Lower lobe of right lung (tissue), 2 donors: ENCODE measurements at regions not wholly inside any gene's neighbourhood (a gene's known extent, or its start where the extent isn't known, plus 50 kb on each side); places are given as distances from the start of the nearest gene placed in this dataset.

ENCODE experiments used
- ATAC-seq, 2 donors: fragments of 200-7000 bp; cut with Tn5 transposase; one replicate each; pipeline ENCODE4 v1.9.1; 2020 to 2022; ENCODE audit warnings: mild to moderate bottlenecking in 2 of 2, moderate library complexity in 2 of 2
- DNase-seq: peaks from one replicate; pipeline ENCODE4 v3.0.0-alpha.2; 2020
- H3K27ac ChIP-seq: fragments of 200-600 bp; one replicate; pipeline ENCODE4 v1.8.0; 2022
- H3K27me3 ChIP-seq: fragments of 200-600 bp; one replicate; pipeline ENCODE4 v1.8.0; 2022; ENCODE audit warnings: low read depth
- H3K36me3 ChIP-seq: fragments of 200-600 bp; one replicate; pipeline ENCODE4 v1.8.0; 2022; ENCODE audit warnings: mild to moderate bottlenecking
- H3K4me1 ChIP-seq: fragments of 200-600 bp; one replicate; pipeline ENCODE4 v1.8.0; 2022
- H3K4me3 ChIP-seq: fragments of 200-600 bp; one replicate; pipeline ENCODE4 v1.8.0; 2022; ENCODE audit warnings: mild to moderate bottlenecking
- H3K9me3 ChIP-seq: fragments of 200-600 bp; one replicate; pipeline ENCODE4 v1.8.0; 2022
- intact Hi-C: fragments of 100-400 bp; cut with DNase I; formaldehyde crosslinking; loops from one replicate; pipeline ENCODE4 v1.11.0; 2022
- TF ChIP-seq, protein P1 (sequence below): fragments of 200-600 bp; IDR thresholded peaks from one replicate; pipeline ENCODE4 v1.8.0; 2022; ENCODE audit warnings: antibody characterized with exemption, mild to moderate bottlenecking
- donor health status: DM: no; HTN: yes; CAD: no; lungs with severe emphysema.

DNA sequence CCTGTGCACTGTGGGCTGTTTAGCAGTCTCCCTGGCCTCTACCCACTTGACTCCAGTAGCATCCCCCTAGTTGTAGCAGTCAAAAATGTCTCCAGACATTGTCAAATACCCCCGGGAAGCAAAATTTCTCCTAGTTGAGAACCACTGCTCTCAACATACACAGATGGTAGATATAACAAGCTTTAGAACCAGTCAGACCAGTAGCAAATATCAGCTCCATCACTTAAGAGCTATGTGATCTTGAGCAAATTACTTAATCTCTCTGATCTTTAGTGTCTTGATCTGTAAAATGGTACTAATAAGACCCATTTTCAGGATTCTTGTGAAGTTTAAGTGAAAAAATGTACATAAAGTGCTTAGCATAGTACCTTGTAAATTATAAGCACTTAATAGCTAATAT is 96.2 kb downstream of the DUSP6 start:
- H3K27ac ChIP-seq, result no peak overlapping the region
- peaks cover 2% of the 10 kb centered on the region for H3K9me3 ChIP-seq
- H3K27me3 ChIP-seq, result no peaks in the 10 kb centered on the region
- H3K36me3 ChIP-seq, result no peaks in the 10 kb centered on the region
- no peak for DNase-seq
- ATAC-seq, result no peak
- intact Hi-C loops, result no loop called here
- peaks cover 8% of the 10 kb centered on the region for H3K4me1 ChIP-seq
- H3K4me3 ChIP-seq, result no peak overlapping the region
- TF ChIP-seq, protein P1, sequence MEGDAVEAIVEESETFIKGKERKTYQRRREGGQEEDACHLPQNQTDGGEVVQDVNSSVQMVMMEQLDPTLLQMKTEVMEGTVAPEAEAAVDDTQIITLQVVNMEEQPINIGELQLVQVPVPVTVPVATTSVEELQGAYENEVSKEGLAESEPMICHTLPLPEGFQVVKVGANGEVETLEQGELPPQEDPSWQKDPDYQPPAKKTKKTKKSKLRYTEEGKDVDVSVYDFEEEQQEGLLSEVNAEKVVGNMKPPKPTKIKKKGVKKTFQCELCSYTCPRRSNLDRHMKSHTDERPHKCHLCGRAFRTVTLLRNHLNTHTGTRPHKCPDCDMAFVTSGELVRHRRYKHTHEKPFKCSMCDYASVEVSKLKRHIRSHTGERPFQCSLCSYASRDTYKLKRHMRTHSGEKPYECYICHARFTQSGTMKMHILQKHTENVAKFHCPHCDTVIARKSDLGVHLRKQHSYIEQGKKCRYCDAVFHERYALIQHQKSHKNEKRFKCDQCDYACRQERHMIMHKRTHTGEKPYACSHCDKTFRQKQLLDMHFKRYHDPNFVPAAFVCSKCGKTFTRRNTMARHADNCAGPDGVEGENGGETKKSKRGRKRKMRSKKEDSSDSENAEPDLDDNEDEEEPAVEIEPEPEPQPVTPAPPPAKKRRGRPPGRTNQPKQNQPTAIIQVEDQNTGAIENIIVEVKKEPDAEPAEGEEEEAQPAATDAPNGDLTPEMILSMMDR, result no peak

DNA sequence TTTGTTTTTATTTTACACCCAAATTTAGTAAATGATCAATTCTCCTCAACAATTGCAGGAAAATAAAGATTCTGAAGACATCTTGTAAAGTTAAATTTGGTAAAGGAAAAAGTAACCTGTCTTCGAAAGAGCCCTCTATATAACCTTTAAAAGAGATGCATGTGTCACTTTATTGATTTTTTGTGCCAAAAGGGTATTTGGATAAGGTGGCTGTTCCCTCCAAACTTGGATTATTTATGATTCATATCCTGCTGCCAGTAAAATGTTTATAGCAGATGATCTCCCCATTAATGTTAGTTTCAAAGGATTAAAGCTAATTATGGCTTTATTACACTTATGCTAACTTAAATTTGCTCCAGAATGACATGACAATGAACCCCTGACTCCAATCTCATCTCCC is 98.8 kb downstream of the DUSP6 start:
- no peak for DNase-seq
- Histone ChIP-seq H3K4me1 (peaks cover 8% of the 10 kb centered on the region), H3K9me3 (peaks cover 2% of the 10 kb centered on the region), H3K27me3 (no peaks in the 10 kb centered on the region), H3K27ac (no peak overlapping the region), H3K4me3 (no peak overlapping the region), H3K36me3 (no peaks in the 10 kb centered on the region)
- ATAC-seq, result no peak
- intact Hi-C loops, result no loop called here
- TF ChIP-seq, protein P1, result no peak

GRCh38 chr12:89252284-89252683 is 100.0 kb downstream of the DUSP6 start:
- TF ChIP-seq, protein P1, result no peak

GRCh38 chr12:89251342-89252271 is 100.7 kb downstream of the DUSP6 start:
- intact Hi-C loops, result no loop called here
- Histone ChIP-seq H3K9me3 (no peaks in the 10 kb centered on the region), H3K36me3 (no peaks in the 10 kb centered on the region), H3K27me3 (no peaks in the 10 kb centered on the region), H3K4me3 (no peak overlapping the region), H3K27ac (no peak overlapping the region), H3K4me1 (peaks cover 8% of the 10 kb centered on the region)
- DNase-seq (no peak), ATAC-seq (no peak)
- TF ChIP-seq, protein P1, result no peak

More at GRCh38 chr12:89252284-89252683, 100.0 kb downstream of the DUSP6 start:
- ATAC-seq, result no peak
- no peaks in the 10 kb centered on the region for H3K27me3 ChIP-seq
- no peak overlapping the region for H3K27ac ChIP-seq
- peaks cover 8% of the 10 kb centered on the region for H3K4me1 ChIP-seq
- H3K9me3 ChIP-seq, result no peaks in the 10 kb centered on the region
- H3K4me3 ChIP-seq, result no peak overlapping the region
- no peak for DNase-seq
- intact Hi-C loops, result no loop called here
- H3K36me3 ChIP-seq, result no peaks in the 10 kb centered on the region

DNA sequence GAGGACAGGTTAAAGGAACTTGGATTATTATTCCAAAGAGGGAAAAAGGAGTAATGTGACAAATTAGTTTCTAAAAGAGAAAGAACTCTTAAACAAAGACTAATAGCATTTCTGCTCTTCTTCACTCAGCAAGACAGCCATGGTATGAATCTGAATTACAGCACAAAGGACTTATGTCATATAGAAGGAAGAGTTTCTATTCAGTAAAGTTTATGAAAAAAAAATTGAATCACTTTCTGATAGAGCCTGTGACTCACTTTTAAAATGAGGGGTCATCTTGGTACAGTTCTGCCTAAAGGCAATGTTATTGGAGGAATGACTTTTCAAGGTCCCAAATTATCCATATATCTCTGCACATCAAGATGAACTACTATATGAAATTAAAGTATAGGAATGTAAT is 101.7 kb downstream of the DUSP6 start:
- no peak overlapping the region for H3K27ac ChIP-seq
- no peaks in the 10 kb centered on the region for H3K36me3 ChIP-seq
- peaks cover 9% of the 10 kb centered on the region for H3K4me1 ChIP-seq
- H3K4me3 ChIP-seq, result no peak overlapping the region
- TF ChIP-seq, protein P1, result no peak
- intact Hi-C loops, result no loop called here
- ATAC-seq, result no peak
- no peaks in the 10 kb centered on the region for H3K9me3 ChIP-seq
- DNase-seq, result no peak
- H3K27me3 ChIP-seq, result no peaks in the 10 kb centered on the region
